Ishikawa (cell line): ENCODE measurements at regions not wholly inside any gene's neighbourhood (a gene's known extent, or its start where the extent isn't known, plus 50 kb on each side); places are given as distances from the start of the nearest gene placed in this dataset.

Experiments
- CEBPB ChIP-seq: IDR thresholded peaks from 2 replicates; pipeline ENCODE4 v1.6.1; 2012
- CREB1 ChIP-seq: IDR thresholded peaks from 2 replicates; pipeline ENCODE4 v1.6.1; 2012; ENCODE audit warnings: low read depth
- EGR1 ChIP-seq: IDR thresholded peaks from 2 replicates; pipeline ENCODE4 v1.6.1; 2012
- EP300 ChIP-seq: IDR thresholded peaks from 2 replicates; pipeline ENCODE4 v1.6.1; 2012; ENCODE audit warnings: borderline replicate concordance
- FOXM1 ChIP-seq: IDR thresholded peaks from 2 replicates; pipeline ENCODE4 v1.6.1; 2012; ENCODE audit warnings: low read depth, borderline replicate concordance
- MAX ChIP-seq: IDR thresholded peaks from 2 replicates; pipeline ENCODE4 v1.6.1; 2012
- NFIC ChIP-seq: IDR thresholded peaks from 2 replicates; pipeline ENCODE4 v1.6.1; 2012
- RAD21 ChIP-seq: IDR thresholded peaks from 2 replicates; pipeline ENCODE4 v1.6.1; 2012; ENCODE audit warnings: low read depth
- TAF1 ChIP-seq: IDR thresholded peaks from 2 replicates; pipeline ENCODE4 v1.6.1; 2012; ENCODE audit warnings: low read depth, mild to moderate bottlenecking
- TEAD4 ChIP-seq: IDR thresholded peaks from 2 replicates; pipeline ENCODE4 v1.6.1; 2012
- YY1 ChIP-seq: IDR thresholded peaks from 2 replicates; pipeline ENCODE4 v1.6.1; 2012; ENCODE audit warnings: low read depth
- ZBTB7A ChIP-seq: IDR thresholded peaks from 2 replicates; pipeline ENCODE4 v1.6.1; 2012; ENCODE audit warnings: low read depth
- TF ChIP-seq, protein P1 (sequence below): IDR thresholded peaks from 2 replicates; pipeline ENCODE4 v1.6.1; 2012; ENCODE audit warnings: low read depth, mild to moderate bottlenecking

DNA sequence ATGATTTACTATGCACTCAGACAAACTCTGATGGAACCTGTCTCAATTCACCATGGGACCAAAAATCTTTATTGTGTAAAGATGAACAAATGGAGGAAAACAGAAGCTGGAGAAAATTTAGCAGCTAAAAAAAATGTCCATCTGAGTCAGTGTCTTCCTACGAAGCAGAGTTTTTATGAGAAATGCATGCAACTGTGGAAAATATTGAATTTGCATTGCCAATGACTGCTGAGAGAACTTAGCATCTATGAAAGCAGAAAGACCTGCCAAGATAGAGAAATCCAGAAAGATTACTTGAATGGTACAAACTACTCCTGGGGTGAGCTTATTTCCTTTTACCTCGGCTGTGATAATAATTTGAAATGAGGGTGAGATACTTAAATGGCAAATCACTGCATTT lies 289.7 kb upstream of the GCFC2 start:
- TF ChIP-seq FOXM1 (no peak), EP300 (no peak), ZBTB7A (no peak), EGR1 (no peak), MAX (no peak), YY1 (no peak), TEAD4 (no peak), RAD21 (no peak), TAF1 (no peak), CEBPB (no peak), CREB1 (no peak), NFIC (no peak)
- TF ChIP-seq, protein P1, sequence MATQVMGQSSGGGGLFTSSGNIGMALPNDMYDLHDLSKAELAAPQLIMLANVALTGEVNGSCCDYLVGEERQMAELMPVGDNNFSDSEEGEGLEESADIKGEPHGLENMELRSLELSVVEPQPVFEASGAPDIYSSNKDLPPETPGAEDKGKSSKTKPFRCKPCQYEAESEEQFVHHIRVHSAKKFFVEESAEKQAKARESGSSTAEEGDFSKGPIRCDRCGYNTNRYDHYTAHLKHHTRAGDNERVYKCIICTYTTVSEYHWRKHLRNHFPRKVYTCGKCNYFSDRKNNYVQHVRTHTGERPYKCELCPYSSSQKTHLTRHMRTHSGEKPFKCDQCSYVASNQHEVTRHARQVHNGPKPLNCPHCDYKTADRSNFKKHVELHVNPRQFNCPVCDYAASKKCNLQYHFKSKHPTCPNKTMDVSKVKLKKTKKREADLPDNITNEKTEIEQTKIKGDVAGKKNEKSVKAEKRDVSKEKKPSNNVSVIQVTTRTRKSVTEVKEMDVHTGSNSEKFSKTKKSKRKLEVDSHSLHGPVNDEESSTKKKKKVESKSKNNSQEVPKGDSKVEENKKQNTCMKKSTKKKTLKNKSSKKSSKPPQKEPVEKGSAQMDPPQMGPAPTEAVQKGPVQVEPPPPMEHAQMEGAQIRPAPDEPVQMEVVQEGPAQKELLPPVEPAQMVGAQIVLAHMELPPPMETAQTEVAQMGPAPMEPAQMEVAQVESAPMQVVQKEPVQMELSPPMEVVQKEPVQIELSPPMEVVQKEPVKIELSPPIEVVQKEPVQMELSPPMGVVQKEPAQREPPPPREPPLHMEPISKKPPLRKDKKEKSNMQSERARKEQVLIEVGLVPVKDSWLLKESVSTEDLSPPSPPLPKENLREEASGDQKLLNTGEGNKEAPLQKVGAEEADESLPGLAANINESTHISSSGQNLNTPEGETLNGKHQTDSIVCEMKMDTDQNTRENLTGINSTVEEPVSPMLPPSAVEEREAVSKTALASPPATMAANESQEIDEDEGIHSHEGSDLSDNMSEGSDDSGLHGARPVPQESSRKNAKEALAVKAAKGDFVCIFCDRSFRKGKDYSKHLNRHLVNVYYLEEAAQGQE, result no peak
